ENCODE measurements at regions not wholly inside any gene's neighbourhood (a gene's known extent, or its start where the extent isn't known, plus 50 kb on each side); places are given as distances from the start of the nearest gene placed in this dataset.

- Histone ChIP-seq H3K4me1 (ENCODE audit: insufficient read depth, low read length) (peaks cover 13% of the 10 kb centered on the region), H4K20me1 (ENCODE audit: insufficient read depth, low read length) (no peaks in the 10 kb centered on the region), H3K27ac (ENCODE audit: low read length) (no peak overlapping the region), H3K36me3 (ENCODE audit: insufficient read depth, low read length) (no peaks in the 10 kb centered on the region), H3K27me3 (ENCODE audit: insufficient read depth, low read length, poor library complexity) (no peaks in the 10 kb centered on the region), H3K9ac (ENCODE audit: low read depth, low read length) (no peak overlapping the region), H3K4me2 (ENCODE audit: insufficient read depth, low read length) (no peak overlapping the region), H2AFZ (ENCODE audit: low read depth, low read length) (no peak overlapping the region), H3K9me3 (ENCODE audit: insufficient read depth, low read length, severe bottlenecking) (no peaks in the 10 kb centered on the region), H3K79me2 (ENCODE audit: insufficient read depth, low read length) (no peaks in the 10 kb centered on the region), H3K4me3 (ENCODE audit: low read depth in 1 of 2, low read length in 2 of 2) (no peak overlapping the region)
- TF ChIP-seq EZH2 (IDR thresholded peaks at IDR 0.05; ENCODE audit: borderline replicate concordance, low read depth, low read length, severe bottlenecking), result no peak
- TF ChIP-seq CTCF (IDR thresholded peaks at IDR 0.05; ENCODE audit: borderline replicate concordance, extremely low read depth, low read length, poor library complexity, severe bottlenecking), result no peak
- DNase-seq (no peak), ATAC-seq (ENCODE audit: insufficient read depth, low read depth) (peak; percentile 73)
These were observed 118.6 kb upstream of the UST start for GRCh38 chr6:148628251-148628650.

GRCh38 chr6:148629181-148629580 is 117.6 kb upstream of the UST start:
- Histone ChIP-seq H3K9ac (ENCODE audit: low read depth, low read length) (no peak overlapping the region), H3K36me3 (ENCODE audit: insufficient read depth, low read length) (no peaks in the 10 kb centered on the region), H3K79me2 (ENCODE audit: insufficient read depth, low read length) (no peaks in the 10 kb centered on the region), H3K4me3 (ENCODE audit: low read depth in 1 of 2, low read length in 2 of 2) (no peak overlapping the region), H3K4me1 (ENCODE audit: insufficient read depth, low read length) (peaks cover 13% of the 10 kb centered on the region), H3K4me2 (ENCODE audit: insufficient read depth, low read length) (no peak overlapping the region), H3K27me3 (ENCODE audit: insufficient read depth, low read length, poor library complexity) (no peaks in the 10 kb centered on the region), H3K27ac (ENCODE audit: low read length) (no peak overlapping the region), H3K9me3 (ENCODE audit: insufficient read depth, low read length, severe bottlenecking) (no peaks in the 10 kb centered on the region), H4K20me1 (ENCODE audit: insufficient read depth, low read length) (no peaks in the 10 kb centered on the region), H2AFZ (ENCODE audit: low read depth, low read length) (no peak overlapping the region)
- no peak for DNase-seq
- no peak for ATAC-seq (ENCODE audit: insufficient read depth, low read depth)
- no peak for TF ChIP-seq CTCF (IDR thresholded peaks at IDR 0.05; ENCODE audit: borderline replicate concordance, extremely low read depth, low read length, poor library complexity, severe bottlenecking)
- TF ChIP-seq EZH2 (IDR thresholded peaks at IDR 0.05; ENCODE audit: borderline replicate concordance, low read depth, low read length, severe bottlenecking), result no peak

GRCh38 chr6:148629592-148630465 is 117.0 kb upstream of the UST start:
- Histone ChIP-seq H3K4me3 (ENCODE audit: low read depth in 1 of 2, low read length in 2 of 2) (no peak overlapping the region), H3K4me2 (ENCODE audit: insufficient read depth, low read length) (no peak overlapping the region), H2AFZ (ENCODE audit: low read depth, low read length) (no peak overlapping the region), H3K9me3 (ENCODE audit: insufficient read depth, low read length, severe bottlenecking) (no peaks in the 10 kb centered on the region), H3K4me1 (ENCODE audit: insufficient read depth, low read length) (peaks cover 13% of the 10 kb centered on the region), H4K20me1 (ENCODE audit: insufficient read depth, low read length) (no peaks in the 10 kb centered on the region), H3K79me2 (ENCODE audit: insufficient read depth, low read length) (no peaks in the 10 kb centered on the region), H3K27me3 (ENCODE audit: insufficient read depth, low read length, poor library complexity) (no peaks in the 10 kb centered on the region), H3K36me3 (ENCODE audit: insufficient read depth, low read length) (no peaks in the 10 kb centered on the region), H3K9ac (ENCODE audit: low read depth, low read length) (no peak overlapping the region), H3K27ac (ENCODE audit: low read length) (no peak overlapping the region)
- no peak for ATAC-seq (ENCODE audit: insufficient read depth, low read depth)
- DNase-seq, result no peak
- TF ChIP-seq EZH2 (IDR thresholded peaks at IDR 0.05; ENCODE audit: borderline replicate concordance, low read depth, low read length, severe bottlenecking) (no peak), CTCF (IDR thresholded peaks at IDR 0.05; ENCODE audit: borderline replicate concordance, extremely low read depth, low read length, poor library complexity, severe bottlenecking) (no peak)
